ENCODE measurements at regions not wholly inside any gene's neighbourhood (a gene's known extent, or its start where the extent isn't known, plus 50 kb on each side); places are given as distances from the start of the nearest gene placed in this dataset.

GRCh38 chr9:99722877-99723276 is 98.8 kb upstream of the NR4A3 start:
- no peak overlapping the region; a peak in 1 of 7 replicates for H3K9ac ChIP-seq (replicated peaks in 1 of 4; ENCODE audit: extremely low read depth in 1 of 4, low read depth in 3 of 4, low read length in 3 of 4)
- peak overlapping the region in 1 of 4 experiments; percentile 8; a peak in 2 of 8 replicates for H3K4me3 ChIP-seq (ENCODE audit: extremely low read depth in 1 of 4, insufficient read depth in 2 of 4, low read depth in 3 of 4, low read length in 4 of 4)
- H2BK120ac ChIP-seq (replicated peaks; ENCODE audit: low read depth, low read length), result peak overlapping the region; percentile 50
- no peak overlapping the region for H3K56ac ChIP-seq (replicated peaks; ENCODE audit: insufficient read length, low read depth, low read length)
- H3K4me2 ChIP-seq (ENCODE audit: insufficient read depth in 1 of 2, low read depth in 2 of 2, low read length in 2 of 2), result peak overlapping the region; percentile 53 to 59
- peak overlapping the region; percentile 66 for H3K18ac ChIP-seq (ENCODE audit: extremely low read depth, low read length)
- CTCF ChIA-PET (ENCODE audit: partially characterized antibody), result interaction anchor here (1.3 to 1.6 kb wide), 2 partner anchors 9 to 13 kb away, joined by 4 read pairs; no protein-coding TSS in a partner anchor
- H3K23ac ChIP-seq (ENCODE audit: insufficient read length), result no peak overlapping the region
- WGBS, 2 experiments (ENCODE audit: extremely low coverage in 1 of 2, insufficient coverage in 1 of 2, insufficient read length in 1 of 2, insufficient replicate concordance in 2 of 2, low coverage in 1 of 2, low lambda C conversion rate in 2 of 2, missing lambda C conversion rate in 1 of 2), result 50% methylated on average over 2 of the region's 2 CpGs; no CpG with 5 or more reads in 1 of the 2 experiments
- FAIRE-seq, result peak; percentile 79
- peaks cover 0 to 3% of the 10 kb centered on the region in 2 experiments; a peak in 1 of 4 replicates for H3K9me3 ChIP-seq (ENCODE audit: insufficient read depth in 2 of 2, low read depth in 1 of 2, low read length in 1 of 2)
- no peak overlapping the region for H3K27ac ChIP-seq (ENCODE audit: low read depth, low read length)
- POLR2A ChIA-PET (ENCODE audit: partially characterized antibody), result no interaction called here
- H4K20me1 ChIP-seq (replicated peaks in 1 of 2; ENCODE audit: control insufficient read depth in 1 of 2, insufficient read depth in 2 of 2, low read length in 2 of 2), result no peaks in the 10 kb centered on the region
- peaks cover 3 to 12% (median 5%) of the 10 kb centered on the region in 4 experiments; a peak in 4 of 7 replicates for H3K4me1 ChIP-seq (replicated peaks in 1 of 4; ENCODE audit: control insufficient read depth in 3 of 4, insufficient read depth in 4 of 4, low read length in 3 of 4)
- H2BK20ac ChIP-seq (ENCODE audit: low read length), result 0 out of 2 replicates have a peak overlapping the region, but pooled peaks have one; percentile 92
- no peak overlapping the region for H3K14ac ChIP-seq (ENCODE audit: insufficient read length)
- H3K79me1 ChIP-seq (ENCODE audit: low read depth, low read length), result no peaks in the 10 kb centered on the region
- H2BK15ac ChIP-seq (ENCODE audit: low read length), result no peak overlapping the region
- no peaks in the 10 kb centered on the region; the same call in 1 of the 2 replicates for H3K23me2 ChIP-seq (ENCODE audit: low read depth, low read length)
- H2AK5ac ChIP-seq (ENCODE audit: low read depth, low read length), result no peak overlapping the region
- no peak overlapping the region for H4K91ac ChIP-seq (replicated peaks; ENCODE audit: insufficient read length, low read length)
- no peak overlapping the region for H3K4ac ChIP-seq (replicated peaks; ENCODE audit: insufficient read length, low read depth, low read length)
- H4K8ac ChIP-seq (ENCODE audit: extremely low read depth, insufficient read depth, low read length), result no peak overlapping the region
- no peaks in the 10 kb centered on the region; a peak in 1 of 8 replicates for H3K36me3 ChIP-seq (ENCODE audit: control insufficient read depth in 2 of 4, insufficient read depth in 4 of 4, low read length in 3 of 4)
- no peaks in the 10 kb centered on the region for H3K27me3 ChIP-seq (replicated peaks in 1 of 4; ENCODE audit: control insufficient read depth in 3 of 4, extremely low read depth in 1 of 4, insufficient read depth in 3 of 4, low read length in 3 of 4)
- peak overlapping the region; percentile 90; the same call in 1 of the 2 replicates for H2BK5ac ChIP-seq (ENCODE audit: low read depth, low read length)
- peak overlapping the region; percentile 77 for H4K5ac ChIP-seq (ENCODE audit: insufficient read length, low read depth, low read length)
- H2BK12ac ChIP-seq (ENCODE audit: low read depth, low read length), result peak overlapping the region; percentile 41; the same call in 1 of the 2 replicates
- no peak overlapping the region for H2AFZ ChIP-seq (ENCODE audit: low read length)
- no peaks in the 10 kb centered on the region for H3K79me2 ChIP-seq (ENCODE audit: control insufficient read depth in 1 of 2, insufficient read depth in 2 of 2, low read length in 2 of 2)
- no peak for DNase-seq (ENCODE audit: low read depth in 1 of 2, low spot score in 2 of 2)
- TF ChIP-seq, protein P1, sequence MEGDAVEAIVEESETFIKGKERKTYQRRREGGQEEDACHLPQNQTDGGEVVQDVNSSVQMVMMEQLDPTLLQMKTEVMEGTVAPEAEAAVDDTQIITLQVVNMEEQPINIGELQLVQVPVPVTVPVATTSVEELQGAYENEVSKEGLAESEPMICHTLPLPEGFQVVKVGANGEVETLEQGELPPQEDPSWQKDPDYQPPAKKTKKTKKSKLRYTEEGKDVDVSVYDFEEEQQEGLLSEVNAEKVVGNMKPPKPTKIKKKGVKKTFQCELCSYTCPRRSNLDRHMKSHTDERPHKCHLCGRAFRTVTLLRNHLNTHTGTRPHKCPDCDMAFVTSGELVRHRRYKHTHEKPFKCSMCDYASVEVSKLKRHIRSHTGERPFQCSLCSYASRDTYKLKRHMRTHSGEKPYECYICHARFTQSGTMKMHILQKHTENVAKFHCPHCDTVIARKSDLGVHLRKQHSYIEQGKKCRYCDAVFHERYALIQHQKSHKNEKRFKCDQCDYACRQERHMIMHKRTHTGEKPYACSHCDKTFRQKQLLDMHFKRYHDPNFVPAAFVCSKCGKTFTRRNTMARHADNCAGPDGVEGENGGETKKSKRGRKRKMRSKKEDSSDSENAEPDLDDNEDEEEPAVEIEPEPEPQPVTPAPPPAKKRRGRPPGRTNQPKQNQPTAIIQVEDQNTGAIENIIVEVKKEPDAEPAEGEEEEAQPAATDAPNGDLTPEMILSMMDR (IDR thresholded peaks at IDR 0.05; ENCODE audit: control extremely low read depth in 1 of 3, insufficient read depth in 1 of 3, low read depth in 1 of 3, low read length in 3 of 3), result no peak
- TF ChIP-seq BCL11A (IDR thresholded peaks at IDR 0.05; ENCODE audit: low read depth in 2 of 2, low read length in 2 of 2), result no peak
- TF ChIP-seq TCF12 (IDR thresholded peaks at IDR 0.05; ENCODE audit: low read depth, low read length), result no peak
- TF ChIP-seq TEAD4 (IDR thresholded peaks at IDR 0.05; ENCODE audit: low read depth, low read length), result no peak
- TF ChIP-seq PHF8 (conservative IDR thresholded peaks at IDR 0.05; ENCODE audit: low read depth, low read length), result no peak
- TF ChIP-seq GABPA (IDR thresholded peaks at IDR 0.05; ENCODE audit: borderline replicate concordance, insufficient read depth, low read length), result no peak
- TF ChIP-seq NRF1 (IDR thresholded peaks at IDR 0.05; ENCODE audit: low read depth, low read length), result no peak
